Tibial artery (tissue), 4 donors: ENCODE measurements at regions not wholly inside any gene's neighbourhood (a gene's known extent, or its start where the extent isn't known, plus 50 kb on each side); places are given as distances from the start of the nearest gene placed in this dataset.

Experiments
- DNase-seq, 2 donors: peaks; one replicate each; pipeline ENCODE4 v3.0.0-alpha.2; 2019
- H3K27ac ChIP-seq, 2 donors: fragments of 200-600 bp; sonication (generic) in 1 of 2; 1 replicate in 1 of 2; 2 replicates in 1 of 2; pipeline ENCODE4 v1.5.1; 2018 to 2019; ENCODE audit warnings: mild to moderate bottlenecking in 1 of 2
- H3K27me3 ChIP-seq, 2 donors: fragments of 200-600 bp; sonication (generic) in 1 of 2; one replicate each; pipeline versions ENCODE4 v1.5.1 to v1.6.0; 2016 to 2019
- H3K36me3 ChIP-seq, 3 donors: fragments of 200-600 bp; sonication (generic) in 2 of 3; one replicate each; pipeline ENCODE4 v1.5.1; 2016 to 2019; ENCODE audit warnings: mild to moderate bottlenecking in 2 of 3
- H3K4me1 ChIP-seq, 4 donors: fragments of 200-600 bp; sonication (generic) in 2 of 4; 1 replicate in 3 of 4; 2 replicates in 1 of 4; pipeline ENCODE4 v1.5.1; 2016 to 2019
- H3K4me3 ChIP-seq, 2 donors: fragments of 200-600 bp; sonication (generic) in 1 of 2; 1 replicate in 1 of 2; 2 replicates in 1 of 2; pipeline ENCODE4 v1.5.1; 2018 to 2019; ENCODE audit warnings: mild to moderate bottlenecking in 2 of 2
- H3K9me3 ChIP-seq, 3 donors: fragments of 200-600 bp; sonication (generic) in 1 of 3; one replicate each; pipeline ENCODE4 v1.5.1; 2016 to 2019
- CTCF ChIP-seq, 2 experiments: fragments of 200-600 bp in 1 of 2; fragments of 450-650 bp in 1 of 2; IDR thresholded peaks; one replicate each; pipeline ENCODE4 v1.5.1; 2017 to 2019; ENCODE audit warnings: antibody characterized with exemption in 2 of 2, mild to moderate bottlenecking in 1 of 2, moderate library complexity in 1 of 2
- intact Hi-C: fragments of 100-400 bp; cut with DNase I; formaldehyde crosslinking; loops from one replicate; pipeline ENCODE4 v1.15.0; 2023; ENCODE audit warnings: low total_unique reads

DNA sequence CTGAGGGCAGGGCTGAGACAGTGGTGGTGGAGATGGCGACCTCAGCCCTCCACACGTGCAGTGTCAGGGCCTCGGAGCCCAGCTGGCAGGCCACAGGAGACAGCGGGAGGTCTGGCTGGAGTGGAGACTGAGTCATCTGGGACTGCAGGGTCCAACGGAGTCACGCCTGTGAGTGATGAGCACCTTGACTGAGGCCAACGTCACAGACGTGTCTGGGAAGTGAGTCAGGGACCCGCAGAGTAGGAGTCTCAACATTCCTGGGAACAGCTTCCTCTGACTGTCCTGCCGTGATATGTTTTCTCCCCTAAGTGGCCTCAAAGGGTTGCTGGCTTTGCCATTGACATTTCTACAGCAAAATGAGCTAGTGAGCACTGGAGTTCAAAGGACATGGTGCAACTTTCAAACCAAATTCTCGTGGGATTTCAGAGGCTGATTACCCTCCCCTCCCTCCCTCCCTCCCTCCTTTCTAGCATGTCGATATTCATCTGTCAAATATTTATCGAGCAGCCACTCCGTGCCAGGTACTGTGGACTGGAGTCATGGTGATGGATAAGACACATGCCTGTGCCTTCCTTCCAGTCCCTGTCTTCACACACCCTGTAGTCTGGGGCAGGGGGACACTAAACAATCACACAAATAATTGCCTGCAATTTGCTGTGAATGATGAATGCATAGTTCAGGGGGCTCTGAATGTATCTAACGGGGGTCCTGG is 53.3 kb upstream of the AMOTL2 start:
- H3K36me3 ChIP-seq, result no peaks in the 10 kb centered on the region
- no peaks in the 10 kb centered on the region for H3K9me3 ChIP-seq
- no peak overlapping the region for H3K4me3 ChIP-seq
- peak; percentile 37 to 71 for DNase-seq
- intact Hi-C loops, result no loop called here
- no peak for TF ChIP-seq CTCF (IDR thresholded peaks at IDR 0.05)
- H3K27me3 ChIP-seq, result no peaks in the 10 kb centered on the region
- H3K27ac ChIP-seq, result no peak overlapping the region
- H3K4me1 ChIP-seq, result no peaks in the 10 kb centered on the region

DNA sequence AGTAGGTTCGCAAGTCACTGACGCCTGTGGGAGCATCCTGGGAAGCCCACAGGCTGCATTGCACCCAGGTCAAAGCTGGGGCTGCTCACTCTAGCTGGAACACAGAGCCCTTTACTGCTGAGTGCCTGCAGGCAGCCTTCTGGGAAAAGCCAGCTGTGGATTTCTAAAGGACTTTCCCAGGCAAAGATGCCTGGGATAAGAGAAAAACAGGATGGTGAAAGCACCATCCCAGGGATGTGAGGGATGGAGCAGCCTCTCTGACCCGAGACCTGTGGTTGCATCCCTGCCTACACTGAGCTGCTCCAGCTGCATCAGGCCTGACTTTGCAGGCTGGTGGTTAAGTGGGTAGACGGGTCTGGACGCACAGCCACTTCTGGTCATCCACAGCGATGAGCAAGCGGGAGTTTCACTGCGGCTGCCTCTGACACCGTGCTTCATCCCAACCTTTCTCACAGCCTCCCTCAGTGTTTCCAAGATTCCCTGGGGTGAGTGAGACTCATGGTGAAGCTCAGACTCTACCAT is 52.5 kb upstream of the AMOTL2 start:
- H3K4me3 ChIP-seq, result no peak overlapping the region
- TF ChIP-seq CTCF (IDR thresholded peaks at IDR 0.05), result no peak
- no peaks in the 10 kb centered on the region for H3K36me3 ChIP-seq
- no peaks in the 10 kb centered on the region for H3K4me1 ChIP-seq
- H3K9me3 ChIP-seq, result no peaks in the 10 kb centered on the region
- DNase-seq, result no peak
- intact Hi-C loops, result no loop called here
- H3K27ac ChIP-seq, result no peak overlapping the region
- H3K27me3 ChIP-seq, result no peaks in the 10 kb centered on the region

- Histone ChIP-seq H3K4me1 (no peaks in the 10 kb centered on the region), H3K4me3 (no peak overlapping the region), H3K36me3 (no peaks in the 10 kb centered on the region), H3K27me3 (no peaks in the 10 kb centered on the region), H3K27ac (no peak overlapping the region), H3K9me3 (no peaks in the 10 kb centered on the region)
- DNase-seq, result no peak
- no peak for TF ChIP-seq CTCF (IDR thresholded peaks at IDR 0.05)
- intact Hi-C loops, result no loop called here
Measured at GRCh38 chr3:134425943-134426342, 51.7 kb upstream of the AMOTL2 start.
